Calu3 (cell line): ENCODE measurements at regions not wholly inside any gene's neighbourhood (a gene's known extent, or its start where the extent isn't known, plus 50 kb on each side); places are given as distances from the start of the nearest gene placed in this dataset.

ENCODE experiments used
- BruUV-seq: library from RNA; stranded (reverse); fragments of 400-500 nt; replicated peaks from 2 replicates; lab custom pipeline; 2021; lab: Mats Ljungman, UMichigan
- CTCF ChIA-PET: fragments of 300-600 bp; sonication (Branson Sonifier 250); formaldehyde crosslinking; loops from one replicate; lab custom pipeline; 2022; ENCODE audit warnings: antibody characterized with exemption; lab: Charles Lee
- DNase-seq: peaks from one replicate; pipeline ENCODE4 v3.0.0; 2022
- H3K27ac Mint-ChIP-seq: one replicate; pipeline ENCODE4 v1.8.0; 2022; ENCODE audit warnings: mixed read lengths; ENCODE audit not compliant: unreplicated experiment
- H3K27me3 Mint-ChIP-seq: one replicate; pipeline ENCODE4 v1.8.0; 2022; ENCODE audit warnings: mixed read lengths; ENCODE audit not compliant: unreplicated experiment
- H3K36me3 Mint-ChIP-seq: one replicate; pipeline ENCODE4 v1.8.0; 2022; ENCODE audit warnings: mild to moderate bottlenecking, moderate library complexity, mixed read lengths; ENCODE audit not compliant: insufficient read depth, unreplicated experiment
- H3K4me1 Mint-ChIP-seq: one replicate; pipeline ENCODE4 v1.8.0; 2022; ENCODE audit warnings: mild to moderate bottlenecking, low read depth, mixed read lengths; ENCODE audit not compliant: unreplicated experiment
- H3K4me3 Mint-ChIP-seq: one replicate; pipeline ENCODE4 v1.8.0; 2022; ENCODE audit warnings: mild to moderate bottlenecking, low read depth, moderate library complexity, mixed read lengths; ENCODE audit not compliant: unreplicated experiment
- H3K9me3 Mint-ChIP-seq: one replicate; pipeline ENCODE4 v1.8.0; 2022; ENCODE audit warnings: low read depth, mixed read lengths; ENCODE audit not compliant: unreplicated experiment
- CTCF ChIP-seq: fragments of 200-600 bp; IDR thresholded peaks from one replicate; pipeline ENCODE4 v1.8.0; 2022; ENCODE audit warnings: antibody characterized with exemption; ENCODE audit not compliant: unreplicated experiment
- intact Hi-C: fragments of 100-400 bp; cut with micrococcal nuclease; formaldehyde crosslinking; loops from one replicate; pipeline ENCODE4 v1.10.0; 2022; ENCODE audit not compliant: unreplicated experiment

GRCh38 chr2:220309215-220309614 lies 681.8 kb downstream of the SLC4A3 start:
- H3K27ac Mint-ChIP-seq = no peak overlapping the region
- no peak for DNase-seq
- H3K4me3 Mint-ChIP-seq = no peak overlapping the region
- H3K4me1 Mint-ChIP-seq = no peaks in the 10 kb centered on the region
- intact Hi-C loops = no loop called here
- no peak for TF ChIP-seq CTCF
- no peaks in the 10 kb centered on the region for H3K9me3 Mint-ChIP-seq
- CTCF ChIA-PET = interaction anchor here (0.6 kb wide), 1 partner anchor 75 kb away, joined by 10 read pairs; no protein-coding TSS in a partner anchor
- BruUV-seq = no TSS peak
- H3K36me3 Mint-ChIP-seq = no peaks in the 10 kb centered on the region
- H3K27me3 Mint-ChIP-seq = no peaks in the 10 kb centered on the region

DNA sequence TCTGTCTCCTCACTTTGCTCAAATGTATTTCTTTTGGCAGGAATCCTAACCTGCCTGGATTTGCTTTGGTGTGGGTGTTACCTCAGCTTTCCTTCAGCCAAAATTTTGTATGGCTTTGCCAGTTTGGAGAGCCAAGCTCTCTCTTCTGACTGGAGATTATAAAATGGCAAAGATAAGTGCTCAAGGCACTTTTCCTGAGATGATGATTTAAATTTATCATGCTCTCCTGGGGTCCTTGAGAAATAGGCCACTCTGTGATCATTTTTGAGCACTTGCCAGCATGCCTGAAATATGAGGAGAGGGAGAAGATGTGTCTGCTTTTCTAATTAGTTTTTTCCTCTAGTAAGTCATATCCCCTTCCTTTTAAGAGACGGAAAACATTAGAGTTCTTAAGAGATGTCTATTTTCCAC lies 683.0 kb downstream of the SLC4A3 start:
- no peak for TF ChIP-seq CTCF
- no peaks in the 10 kb centered on the region for H3K36me3 Mint-ChIP-seq
- no peaks in the 10 kb centered on the region for H3K4me1 Mint-ChIP-seq
- DNase-seq = no peak
- H3K4me3 Mint-ChIP-seq = no peak overlapping the region
- intact Hi-C loops = no loop called here
- H3K9me3 Mint-ChIP-seq = no peaks in the 10 kb centered on the region
- no peak overlapping the region for H3K27ac Mint-ChIP-seq
- CTCF ChIA-PET = no interaction called here
- no peaks in the 10 kb centered on the region for H3K27me3 Mint-ChIP-seq
- no TSS peak for BruUV-seq

DNA sequence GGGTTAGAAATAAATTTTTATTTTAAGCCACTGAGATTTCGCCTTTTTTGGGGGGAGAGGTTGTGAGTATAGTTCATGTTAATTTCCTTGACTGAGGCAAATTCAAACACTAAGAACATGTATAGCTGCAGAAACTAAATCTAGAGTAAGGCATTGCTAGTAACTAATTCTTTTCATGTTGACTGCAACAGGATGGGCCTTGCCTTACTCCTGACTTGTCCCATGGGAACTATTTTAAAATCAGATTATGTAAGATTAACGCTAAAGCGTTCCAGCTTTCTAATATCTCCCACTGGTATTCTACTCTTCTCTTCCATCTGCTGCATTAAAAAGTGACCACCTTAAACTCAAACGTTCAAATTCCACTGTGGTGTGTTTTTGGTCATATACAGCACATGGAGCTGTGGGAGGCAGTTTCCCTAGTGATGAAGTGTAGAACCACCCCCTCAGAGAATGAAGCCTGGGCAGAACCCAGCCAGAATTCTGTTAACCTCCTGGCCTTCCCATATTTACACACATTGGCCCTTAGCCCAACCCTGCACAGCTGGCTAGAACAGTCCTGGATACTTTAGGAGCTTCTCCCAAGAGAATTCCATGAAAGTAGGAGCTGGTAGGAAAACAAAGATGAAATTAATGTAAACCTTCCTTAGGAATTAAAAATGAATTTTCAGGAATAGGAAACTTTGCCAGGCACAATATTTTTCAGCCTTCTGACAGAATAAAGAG lies 687.8 kb downstream of the SLC4A3 start:
- CTCF ChIA-PET = no interaction called here
- BruUV-seq = no TSS peak

DNA sequence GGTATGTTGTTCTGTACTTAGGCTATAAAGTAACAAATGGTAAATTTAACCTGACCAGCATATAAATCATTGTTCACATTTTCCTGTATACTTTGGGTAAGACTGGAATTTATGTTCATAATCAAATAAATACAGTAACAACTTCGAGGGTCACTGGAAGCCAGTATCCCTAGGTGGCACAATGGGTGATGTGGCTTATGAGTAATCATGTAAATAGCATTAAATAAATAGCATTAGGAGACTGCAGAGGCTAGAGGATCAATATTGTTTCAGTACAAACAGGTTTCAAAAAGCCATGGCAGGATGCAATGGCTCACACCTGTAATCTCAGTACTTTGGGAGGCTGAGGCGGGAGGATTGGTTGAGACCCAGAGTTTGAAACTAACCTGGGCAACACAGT lies 690.6 kb downstream of the SLC4A3 start:
- peaks cover 6% of the 10 kb centered on the region for H3K9me3 Mint-ChIP-seq
- no TSS peak for BruUV-seq
- no peak for DNase-seq
- no peak for TF ChIP-seq CTCF
- no peaks in the 10 kb centered on the region for H3K36me3 Mint-ChIP-seq
- intact Hi-C loops = no loop called here
- H3K27ac Mint-ChIP-seq = no peak overlapping the region
- CTCF ChIA-PET = no interaction called here
- H3K27me3 Mint-ChIP-seq = no peaks in the 10 kb centered on the region
- peaks cover 12% of the 10 kb centered on the region for H3K4me1 Mint-ChIP-seq
- no peak overlapping the region for H3K4me3 Mint-ChIP-seq

More for the DNA sequence above, 687.8 kb downstream of the SLC4A3 start:
- no peak for TF ChIP-seq CTCF
- intact Hi-C loops = no loop called here
- no peak overlapping the region for H3K27ac Mint-ChIP-seq
- H3K9me3 Mint-ChIP-seq = peaks cover 2% of the 10 kb centered on the region
- no peaks in the 10 kb centered on the region for H3K36me3 Mint-ChIP-seq
- peaks cover 12% of the 10 kb centered on the region for H3K4me1 Mint-ChIP-seq
- no peak overlapping the region for H3K4me3 Mint-ChIP-seq
- DNase-seq = no peak
- H3K27me3 Mint-ChIP-seq = no peaks in the 10 kb centered on the region
